ENCODE measurements at regions not wholly inside any gene's neighbourhood (a gene's known extent, or its start where the extent isn't known, plus 50 kb on each side); places are given as distances from the start of the nearest gene placed in this dataset.
"Not testable (repeated sequence)": the region's sequence is repeated elsewhere in the genome, so short reads cannot be mapped to it uniquely, and the experiment has no call there.

DNA sequence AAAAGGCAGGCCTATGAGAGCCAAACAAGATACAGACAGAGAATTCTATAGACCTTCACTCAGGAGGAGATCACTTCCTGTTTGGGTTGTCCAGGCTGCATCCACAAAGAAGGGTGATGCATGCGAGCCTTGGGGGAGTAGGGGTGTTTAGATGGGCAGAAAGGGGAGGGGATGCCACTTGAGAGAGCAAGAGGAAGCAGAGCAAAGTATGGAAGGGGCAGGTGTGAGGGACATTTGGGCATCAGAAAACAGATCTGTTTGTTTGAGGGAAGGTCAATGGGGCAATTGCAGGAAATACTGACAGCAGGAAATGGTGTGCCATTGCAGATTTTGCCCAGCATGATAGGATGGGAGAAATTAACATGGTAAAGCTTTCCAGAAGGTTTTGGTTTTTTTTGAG, 146.4 kb upstream of the FOXN3 start:
- no peak for DNase-seq

GRCh38 chr14:89551955-89552354, 134.9 kb upstream of the FOXN3 start:
- no peak for DNase-seq

DNA sequence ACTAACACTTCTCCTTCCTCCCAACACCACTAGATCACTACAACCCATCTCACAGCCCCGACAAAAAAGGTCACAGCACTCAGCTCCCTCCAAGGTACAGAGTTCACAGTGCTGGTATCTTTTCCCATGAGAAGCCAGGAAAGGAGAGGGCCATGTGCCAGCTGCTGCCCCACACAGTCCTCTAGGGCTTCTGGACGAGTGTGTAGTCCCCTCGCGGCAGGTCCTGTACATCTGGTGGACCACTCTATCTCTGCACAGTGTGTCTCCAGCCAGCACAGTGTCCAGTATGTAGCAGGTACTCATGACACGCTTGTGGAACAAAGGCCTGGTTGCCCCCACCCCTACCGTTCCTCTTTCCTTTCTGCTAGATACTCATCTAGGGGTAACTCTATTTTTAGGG, 134.4 kb upstream of the FOXN3 start:
- DNase-seq, result no peak

- no peak for DNase-seq
Measured at GRCh38 chr14:89550821-89551220, 133.8 kb upstream of the FOXN3 start.

DNA sequence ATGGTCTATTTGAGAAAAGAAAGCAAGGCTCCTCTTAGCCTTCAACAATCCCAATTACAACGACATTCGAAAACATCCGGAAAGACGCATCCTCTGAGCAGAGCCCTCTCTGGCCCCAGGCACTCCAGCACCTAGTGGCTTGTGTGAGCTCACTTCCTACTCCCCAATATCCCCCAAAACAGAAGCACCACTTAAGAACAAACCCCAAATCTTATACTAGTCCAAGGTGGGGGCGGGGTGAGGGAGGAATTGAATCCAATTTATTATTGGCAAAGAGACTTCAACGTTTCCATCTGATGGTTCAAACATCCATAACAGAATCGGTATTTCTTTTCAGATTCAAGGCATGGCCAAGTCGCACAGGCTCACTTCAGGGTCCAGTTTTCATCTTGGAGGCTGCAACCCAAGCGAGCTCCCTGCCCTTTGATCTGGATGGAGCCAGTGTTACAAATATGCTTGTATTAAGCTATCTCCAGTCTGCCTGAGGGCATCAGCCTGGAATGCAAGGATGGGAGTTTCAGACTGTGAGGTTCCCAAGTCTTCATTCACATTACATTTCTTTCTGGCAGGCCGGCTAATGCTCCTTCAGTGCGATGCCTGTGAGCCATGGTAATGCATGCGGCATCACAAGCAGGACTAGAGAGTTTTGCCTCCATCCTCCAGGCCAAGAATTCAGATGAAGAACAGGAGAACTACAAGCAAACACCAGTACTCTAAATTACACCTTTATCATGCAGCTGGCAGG, 132.5 kb upstream of the FOXN3 start:
- DNase-seq, result no peak

DNA sequence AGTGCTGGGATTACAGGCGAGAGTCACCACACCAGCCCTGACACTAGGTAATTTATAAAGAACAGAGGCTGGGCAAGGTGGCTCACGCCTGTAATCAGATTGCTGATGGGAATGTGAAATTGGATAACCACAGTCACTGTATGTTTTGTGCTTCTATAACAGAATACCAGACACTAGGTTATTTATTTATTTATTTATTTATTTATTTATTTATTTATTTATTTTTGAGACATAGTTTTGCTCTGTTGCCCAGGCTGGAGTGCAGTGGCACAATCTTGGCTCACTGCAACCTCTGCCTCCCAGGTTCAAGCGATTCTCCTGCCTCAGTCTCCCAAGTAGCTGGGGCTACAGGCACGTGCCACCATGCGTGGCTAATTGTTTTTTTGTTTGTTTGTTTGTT, 130.0 kb upstream of the FOXN3 start:
- not testable (repeated sequence) for DNase-seq

DNA sequence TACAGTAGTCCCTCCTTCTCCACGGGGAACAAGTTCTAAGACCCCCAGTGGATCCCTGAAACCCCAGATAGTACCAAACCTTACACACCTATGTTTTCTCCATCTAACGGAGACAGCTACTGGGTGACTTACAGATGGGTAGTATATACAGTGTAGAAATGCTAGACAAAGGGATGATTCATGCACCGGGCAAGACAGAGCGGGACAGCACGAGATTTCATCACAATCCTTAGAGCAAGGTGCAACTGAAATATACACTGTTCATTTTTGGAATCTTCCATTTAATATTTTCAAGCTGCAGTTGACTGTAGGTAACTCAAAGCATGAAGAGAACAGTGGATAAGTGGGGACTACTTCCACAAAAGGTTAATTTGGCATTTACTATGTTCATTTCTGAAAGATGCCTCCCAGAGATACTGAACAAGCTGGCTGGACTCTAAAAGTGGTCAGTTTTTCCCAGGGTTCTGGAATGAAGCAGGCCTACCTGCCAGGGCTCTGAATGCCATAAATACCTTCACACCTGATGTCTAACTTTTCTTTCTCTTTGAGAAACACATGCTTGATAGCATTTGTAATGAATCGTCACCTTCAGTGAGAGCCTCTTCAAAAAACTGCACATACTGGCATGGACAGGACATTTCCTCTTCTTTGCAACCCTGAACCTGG, 127.7 kb upstream of the FOXN3 start:
- DNase-seq, result no peak

DNA sequence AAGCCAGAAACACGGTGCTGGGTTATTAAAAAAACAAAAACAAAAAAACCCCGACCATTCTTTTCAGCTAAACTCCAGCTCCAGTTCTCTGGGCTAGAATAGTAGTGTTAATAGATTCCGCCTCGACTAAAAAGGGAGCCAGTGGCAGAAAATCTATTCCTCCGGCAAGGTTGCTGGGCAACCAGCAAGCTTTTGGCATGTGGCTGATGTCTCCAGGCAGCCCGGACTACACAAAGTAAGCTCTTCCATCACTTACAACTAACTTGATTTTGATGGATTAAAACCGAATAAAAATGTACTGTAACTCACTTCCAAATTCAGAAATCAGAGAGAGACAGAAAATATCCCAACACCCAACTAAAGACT, 126.4 kb upstream of the FOXN3 start:
- DNase-seq, result no peak

- no peak for DNase-seq
Measured at GRCh38 chr14:89542786-89543424, 125.9 kb upstream of the FOXN3 start.

DNA sequence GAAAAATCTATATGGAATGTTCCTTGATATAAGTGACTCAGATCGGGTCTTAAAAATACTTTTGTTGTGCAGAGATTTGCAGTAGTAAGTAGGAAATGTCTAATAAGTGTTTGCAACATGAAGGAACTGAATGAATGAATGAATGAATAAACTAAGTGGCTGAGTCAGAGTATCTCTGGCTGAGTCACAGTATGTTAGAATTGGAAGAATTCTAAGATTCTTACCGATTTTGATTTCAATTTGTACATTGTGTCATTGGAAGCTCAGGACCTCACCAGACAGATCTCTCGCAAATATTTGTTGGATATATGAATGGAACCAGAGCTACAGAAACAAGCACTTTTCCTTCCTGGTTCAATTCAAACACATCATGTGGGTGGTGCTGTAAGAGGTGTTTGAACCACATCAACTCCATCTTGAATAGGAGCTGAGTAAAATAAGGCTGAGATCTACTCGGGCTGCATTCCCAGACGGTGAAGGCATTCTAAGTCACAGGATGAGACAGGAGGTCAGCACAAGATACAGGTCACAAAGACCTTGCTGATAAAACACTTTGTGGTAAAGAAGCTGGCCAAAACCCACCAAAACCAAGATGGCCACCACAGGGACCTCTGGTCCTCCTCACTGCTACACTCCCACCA, 123.9 kb upstream of the FOXN3 start:
- DNase-seq, result no peak

DNA sequence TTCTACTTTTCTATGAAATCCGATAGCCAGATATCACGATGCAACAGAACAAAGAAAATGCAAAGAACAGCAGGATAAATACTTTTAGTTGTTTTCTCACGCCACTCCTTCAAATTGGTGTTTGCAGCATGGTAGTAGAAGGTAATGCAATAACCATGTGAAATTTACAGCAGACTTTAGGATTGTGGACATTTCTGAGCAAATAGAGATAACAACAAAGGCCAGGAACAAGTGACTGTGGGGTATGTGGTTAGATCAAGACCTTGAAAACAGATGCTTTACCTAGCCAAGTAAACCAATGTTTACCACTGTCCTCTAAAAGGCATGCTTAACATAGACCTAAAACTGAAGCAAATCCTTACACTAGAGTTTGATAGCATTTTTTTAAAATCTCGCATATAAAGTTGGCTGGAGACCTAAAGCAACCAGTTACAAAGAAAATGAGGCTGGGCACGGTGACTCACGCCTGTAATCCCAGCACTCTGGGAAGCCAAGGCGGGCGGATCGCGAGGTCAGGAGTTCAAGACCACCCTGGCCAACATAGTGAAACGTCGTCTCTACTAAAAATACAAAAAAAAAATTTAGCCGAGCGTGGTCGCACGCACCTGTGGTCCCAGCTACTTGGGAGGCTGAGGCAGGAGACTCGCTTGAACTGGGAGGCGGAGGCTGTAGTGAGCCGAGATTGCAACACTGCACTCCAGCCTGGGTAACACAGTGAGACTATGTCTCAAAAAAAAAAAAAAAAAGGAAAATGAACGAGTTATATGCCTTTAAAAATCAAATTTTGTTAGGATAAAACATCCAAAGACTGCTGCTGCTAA, 123.2 kb upstream of the FOXN3 start:
- no peak for DNase-seq

DNA sequence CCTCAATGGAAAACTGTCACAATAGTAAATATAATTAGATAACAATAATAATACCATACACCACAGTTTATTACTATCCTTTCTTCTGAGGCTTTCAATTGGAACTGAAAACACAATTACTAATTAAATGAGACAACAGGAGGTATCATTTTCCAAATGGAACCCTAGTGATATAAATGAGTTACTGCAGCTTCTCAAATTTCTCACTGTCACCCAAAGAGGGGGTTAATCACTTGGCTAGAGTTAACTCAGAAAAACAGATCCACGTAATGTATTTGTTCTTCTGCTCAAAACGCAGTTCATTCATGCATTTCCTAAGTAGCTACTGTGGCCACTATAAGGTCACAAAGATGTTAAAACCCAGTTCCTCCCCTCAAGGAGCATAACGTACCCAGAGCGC, 120.9 kb upstream of the FOXN3 start:
- DNase-seq, result no peak

DNA sequence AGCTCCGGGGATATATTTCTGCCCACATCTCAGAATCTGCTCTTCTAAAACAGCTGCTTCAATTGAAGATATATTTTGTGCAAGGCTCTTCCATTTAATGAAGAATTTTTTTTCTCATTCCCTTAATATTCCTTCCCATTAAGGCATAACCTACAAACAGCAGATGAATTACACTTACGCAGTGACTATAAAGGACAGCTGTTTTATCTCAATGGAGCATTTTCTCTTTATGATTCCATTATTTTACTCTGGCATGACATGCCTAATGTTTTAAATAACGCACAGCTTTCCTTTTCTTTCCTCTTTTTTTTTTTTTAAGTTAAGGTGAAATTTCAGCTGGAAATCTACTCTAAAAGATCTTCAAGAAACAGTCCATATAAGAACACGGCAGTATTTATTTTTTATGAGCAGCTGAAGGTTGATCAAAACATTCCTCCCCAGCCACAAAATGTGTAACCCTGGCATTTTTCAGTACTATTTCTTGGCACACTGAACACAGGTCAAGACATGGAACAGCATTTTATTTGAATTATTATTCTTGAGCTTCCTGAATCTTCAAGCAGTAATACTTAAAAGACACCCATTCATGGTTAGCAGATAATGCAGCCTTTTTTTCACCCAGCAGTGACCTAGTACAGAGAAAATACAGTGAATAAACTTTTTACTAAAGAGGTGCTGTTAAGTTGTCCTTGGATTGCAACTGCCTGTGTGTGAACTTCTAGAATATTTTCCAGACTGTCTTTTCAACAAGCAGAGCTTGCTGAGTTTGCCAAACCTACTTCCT, 118.1 kb upstream of the FOXN3 start:
- no peak for DNase-seq

DNA sequence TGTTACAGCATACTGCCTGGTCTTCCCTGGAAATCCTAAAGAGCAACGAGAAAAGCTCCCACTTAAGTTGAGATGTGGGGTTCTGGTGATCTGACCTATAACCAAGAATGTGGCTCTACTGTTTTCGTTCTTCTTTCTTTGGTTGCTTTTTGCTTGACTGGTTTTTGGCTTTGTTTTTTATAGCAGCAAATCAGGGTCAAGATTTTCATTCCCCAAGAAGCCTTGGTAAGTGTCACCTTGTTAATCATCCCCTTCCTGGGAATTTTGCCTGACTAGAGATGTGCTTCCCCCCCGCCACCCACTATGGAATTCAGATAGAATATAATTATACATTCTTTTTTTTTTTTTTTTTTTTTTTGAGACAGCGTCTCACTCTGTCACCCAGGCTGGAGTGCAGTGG, 116.7 kb upstream of the FOXN3 start:
- DNase-seq, result no peak

- no peak for DNase-seq
Measured at GRCh38 chr14:89533136-89533535, 116.1 kb upstream of the FOXN3 start.

DNA sequence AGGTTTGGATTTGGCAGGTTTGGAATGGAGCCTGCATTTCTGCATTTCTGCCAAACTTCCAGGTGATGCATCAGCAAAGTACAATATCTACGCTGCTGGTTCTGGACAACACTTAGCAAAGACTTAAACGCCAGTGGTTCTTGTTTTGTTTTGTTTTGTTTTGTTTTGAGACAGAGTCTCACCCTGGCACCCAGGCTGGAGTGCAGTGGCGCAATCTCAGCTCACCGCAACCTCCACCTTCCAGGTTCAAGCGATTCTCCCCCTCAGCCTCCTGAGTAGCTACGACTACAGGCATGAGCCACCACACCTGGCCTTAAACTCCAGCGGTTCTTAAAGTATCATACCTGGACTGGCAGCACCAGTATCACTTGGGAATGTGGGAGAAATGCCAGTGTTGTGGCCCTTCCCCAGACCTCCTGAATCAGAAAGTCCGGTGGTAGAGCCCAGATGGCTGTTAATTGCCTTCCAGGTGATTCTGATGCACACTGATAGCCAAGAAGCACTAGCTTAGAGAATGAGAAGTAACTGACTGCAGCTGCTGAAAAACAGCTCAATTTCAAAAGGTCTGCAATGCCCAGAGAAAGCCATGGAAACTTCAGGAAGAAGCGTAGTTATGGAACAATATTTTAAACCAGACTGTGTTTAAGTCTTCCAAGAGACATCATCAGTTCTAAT, 114.8 kb upstream of the FOXN3 start:
- DNase-seq, result no peak

DNA sequence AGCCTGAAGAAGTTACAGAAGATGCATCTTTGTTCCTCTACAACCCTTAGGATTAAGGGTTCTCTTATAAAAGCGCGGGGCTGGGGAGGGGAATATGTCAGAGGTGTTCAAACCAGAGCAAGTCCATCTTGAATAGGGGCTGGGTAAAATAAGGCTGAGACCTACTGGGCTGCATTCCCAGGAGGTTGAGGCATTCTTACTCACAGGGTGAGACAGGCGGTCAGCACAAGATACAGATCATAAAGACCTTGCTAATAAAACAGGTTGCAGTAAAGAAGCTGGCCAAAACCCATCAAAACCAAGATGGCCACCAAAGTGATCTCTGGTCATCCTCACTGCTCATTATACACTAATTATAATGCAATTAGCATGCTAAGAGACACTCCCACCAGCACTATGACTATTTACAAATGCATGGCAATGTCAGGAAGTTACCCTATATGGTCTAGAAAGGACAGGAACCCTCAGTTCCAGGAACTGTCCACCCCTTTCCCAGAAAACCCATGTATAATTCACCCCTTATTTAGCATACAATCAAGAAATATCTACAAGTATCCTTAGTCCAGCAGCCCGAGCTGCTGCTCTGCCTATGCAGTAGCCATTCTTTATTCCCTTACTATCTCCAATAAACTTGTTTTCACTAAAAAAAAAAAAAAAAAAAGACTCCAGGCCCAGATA, 108.1 kb upstream of the FOXN3 start:
- DNase-seq, result no peak

DNA sequence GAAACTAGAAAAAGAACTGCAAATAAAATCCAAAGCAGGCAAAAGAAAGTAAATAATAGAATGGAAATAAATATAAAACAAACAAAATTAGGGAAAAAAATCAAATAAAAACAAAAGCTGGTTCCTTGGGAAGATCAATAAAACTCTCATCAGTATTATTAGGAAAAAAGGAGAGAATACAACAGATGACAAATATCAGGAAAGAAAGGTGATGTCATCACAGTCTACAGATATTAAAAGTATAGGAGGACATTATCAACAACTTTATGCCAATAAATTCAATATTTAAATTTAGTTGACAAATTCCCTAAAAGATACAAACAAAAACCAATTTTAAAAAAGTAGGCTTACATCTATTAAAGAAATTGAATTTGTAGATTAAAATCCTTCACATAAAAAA, 107.4 kb upstream of the FOXN3 start:
- DNase-seq, result no peak

- DNase-seq, result no peak
Measured at GRCh38 chr14:89521988-89522387, 105.0 kb upstream of the FOXN3 start.

GRCh38 chr14:89519040-89519439, 102.0 kb upstream of the FOXN3 start:
- DNase-seq, result no peak

GRCh38 chr14:89516173-89516572, 99.1 kb upstream of the FOXN3 start:
- no peak for DNase-seq

All from CD4-positive, alpha-beta T cell treated with Interferon gamma for 1 hour (primary cell).